Endothelial cell of umbilical vein (primary cell): ENCODE measurements at regions not wholly inside any gene's neighbourhood (a gene's known extent, or its start where the extent isn't known, plus 50 kb on each side); places are given as distances from the start of the nearest gene placed in this dataset.

Experiments
- BruUV-seq: library from RNA; stranded (reverse); fragments of 400-500 nt; replicated peaks from 2 replicates; lab custom pipeline; 2021; lab: Mats Ljungman, UMichigan
- CTCF ChIA-PET: fragments of 300-600, 350-600 bp; sonication (Branson Sonifier 250); formaldehyde crosslinking; loops from one replicate; lab custom pipeline; 2021; ENCODE audit warnings: antibody characterized with exemption, inconsistent platforms; lab: Charles Lee
- POLR2A ChIA-PET: fragments of 300-600, 350-600 bp; sonication (Branson Sonifier 250); formaldehyde crosslinking; loops from one replicate; lab custom pipeline; 2021; ENCODE audit warnings: antibody characterized with exemption, inconsistent platforms; lab: Charles Lee
- DNase-seq: peaks from one replicate; pipeline ENCODE4 v3.0.0-alpha.2; 2011; ENCODE audit warnings: low read depth, low spot score
- FAIRE-seq: peaks from 2 replicates; lab custom pipeline; 2011; peaks lifted over from hg19 to GRCh38; lab: Jason Lieb, UNC
- H2AFZ ChIP-seq: 2 replicates; pipeline ENCODE4 v1.6.0; 2012; ENCODE audit warnings: low read depth, low read length, control low read depth, inconsistent platforms
- H3K27ac ChIP-seq: 2 replicates; pipeline ENCODE4 v1.5.1; 2011; ENCODE audit warnings: low read depth, mild to moderate bottlenecking, control low read depth, low read length, moderate library complexity; ENCODE audit not compliant: insufficient read depth
- H3K27me3 ChIP-seq, 2 experiments: 2 replicates each; pipeline versions ENCODE4 v1.6.0 to v1.6.1; 2011; ENCODE audit warnings: low read length in 2 of 2, mixed read lengths in 1 of 2; ENCODE audit not compliant: control insufficient read depth in 2 of 2, insufficient read depth in 2 of 2
- H3K36me3 ChIP-seq, 2 experiments: 2 replicates in 1 of 2; 3 replicates in 1 of 2; pipeline ENCODE4 v1.5.1; 2011; ENCODE audit warnings: low read length in 2 of 2, mild to moderate bottlenecking in 1 of 2, moderate library complexity in 1 of 2; ENCODE audit not compliant: control insufficient read depth in 2 of 2, insufficient read depth in 2 of 2; ENCODE audit errors: extremely low read depth in 1 of 2
- H3K4me1 ChIP-seq: 3 replicates; pipeline ENCODE4 v1.5.1; 2011; ENCODE audit warnings: mild to moderate bottlenecking, low read length; ENCODE audit not compliant: control insufficient read depth, insufficient read depth; ENCODE audit errors: extremely low read depth
- H3K4me2 ChIP-seq: 2 replicates; pipeline ENCODE4 v1.6.1; 2011; ENCODE audit warnings: low read length, control low read depth, mixed read lengths; ENCODE audit not compliant: insufficient read depth
- H3K4me3 ChIP-seq, 3 experiments: fragments of 200-600 bp in 1 of 3; sonication (generic), shearing (Covaris generic) in 1 of 3; replicated peaks in 1 of 3; 2 replicates each; pipeline ENCODE4 v1.5.1; 2011 to 2016; ENCODE audit warnings: control low read depth in 3 of 3, low read length in 3 of 3, mild to moderate bottlenecking in 2 of 3, inconsistent platforms in 1 of 3, low read depth in 1 of 3, moderate library complexity in 1 of 3; ENCODE audit not compliant: insufficient read depth in 1 of 3
- H3K79me2 ChIP-seq: 2 replicates; pipeline ENCODE4 v1.6.0; 2012; ENCODE audit warnings: low read length, inconsistent platforms; ENCODE audit not compliant: control insufficient read depth, insufficient read depth
- H3K9ac ChIP-seq: replicated peaks from 2 replicates; pipeline ENCODE3; 2011; ENCODE audit warnings: low read length, control low read depth; ENCODE audit not compliant: insufficient read depth; ENCODE audit errors: extremely low read depth
- H3K9me1 ChIP-seq: replicated peaks from 3 replicates; pipeline ENCODE4 v1.6.0; 2011; ENCODE audit warnings: mild to moderate bottlenecking, low read length; ENCODE audit not compliant: control insufficient read depth, insufficient read depth; ENCODE audit errors: extremely low read depth
- H3K9me3 ChIP-seq: replicated peaks from 2 replicates; pipeline ENCODE4 v1.5.1; 2012; ENCODE audit warnings: low read length, inconsistent platforms; ENCODE audit not compliant: control insufficient read depth, insufficient read depth
- H4K20me1 ChIP-seq: replicated peaks from 2 replicates; pipeline ENCODE3; 2011; ENCODE audit warnings: mild to moderate bottlenecking, low read length; ENCODE audit not compliant: control insufficient read depth, insufficient read depth; ENCODE audit errors: extremely low read depth
- CTCF ChIP-seq, 2 donors: IDR thresholded peaks; 1 replicate in 1 of 2; 2 replicates in 1 of 2; pipeline ENCODE4 v1.5.1; 2011; ENCODE audit warnings: low read length in 2 of 2, mild to moderate bottlenecking in 2 of 2, moderate library complexity in 2 of 2, control low read depth in 1 of 2, inconsistent platforms in 1 of 2, low read depth in 1 of 2; ENCODE audit not compliant: insufficient read depth in 1 of 2; ENCODE audit errors: extremely low read depth in 1 of 2
- EZH2 ChIP-seq: IDR thresholded peaks from 2 replicates; pipeline ENCODE4 v1.6.1; 2012; ENCODE audit warnings: borderline replicate concordance, low read depth, mild to moderate bottlenecking, moderate library complexity, low read length, inconsistent platforms; ENCODE audit not compliant: severe bottlenecking
- FOS ChIP-seq: IDR thresholded peaks from 2 replicates; pipeline ENCODE4 v1.6.1; 2011; ENCODE audit warnings: mild to moderate bottlenecking, low read length, moderate library complexity, borderline replicate concordance; ENCODE audit not compliant: insufficient read depth
- GATA2 ChIP-seq: IDR thresholded peaks from 2 replicates; pipeline ENCODE4 v1.7.0; 2011; ENCODE audit warnings: low read depth, mild to moderate bottlenecking, moderate library complexity, mixed read lengths, low read length; ENCODE audit not compliant: insufficient read length, insufficient read depth
- JUN ChIP-seq: IDR thresholded peaks from 2 replicates; pipeline ENCODE4 v1.6.1; 2011; ENCODE audit warnings: borderline replicate concordance, low read depth; ENCODE audit not compliant: insufficient read length, insufficient read depth
- MAX ChIP-seq: IDR thresholded peaks from 2 replicates; pipeline ENCODE4 v1.6.1; 2011; ENCODE audit not compliant: insufficient read depth, insufficient read length
- MYC ChIP-seq: IDR thresholded peaks from one replicate; pipeline ENCODE4 v1.6.1; 2011; ENCODE audit warnings: mild to moderate bottlenecking, low read depth, low read length
- POLR2A ChIP-seq: IDR thresholded peaks from 2 replicates; pipeline ENCODE4 v1.6.1; 2012; ENCODE audit warnings: low read depth, mild to moderate bottlenecking, control low read depth, low read length
- POLR2AphosphoS5 ChIP-seq: IDR thresholded peaks from 2 replicates; pipeline ENCODE4 v1.6.1; 2012; ENCODE audit warnings: low read depth, mild to moderate bottlenecking, control low read depth, low read length, moderate library complexity; ENCODE audit not compliant: insufficient read depth
- dilution Hi-C: fragments of 300-500 bp; cut with MboI; formaldehyde crosslinking; loops from one replicate; pipeline ENCODE4 v1.15.0; 2019; ENCODE audit warnings: low sequenced_read_pairs; ENCODE audit not compliant: extremely low pct_ligation_motif_present
- intact Hi-C: fragments of 100-400 bp; cut with micrococcal nuclease; formaldehyde crosslinking; loops from one replicate; pipeline ENCODE4 v1.10.0; 2022

GRCh38 chr21:16568661-16569060, 838.9 kb downstream of the USP25 start:
- no peak overlapping the region for H3K27ac ChIP-seq
- CTCF ChIA-PET, result interaction anchor here (0.8 to 1.3 kb wide), 4 partner anchors 8 to 38 kb away, joined by 3 to 4 read pairs (median 4); no protein-coding TSS in a partner anchor
- DNase-seq (no peak), FAIRE-seq (no peak)
- H2AFZ ChIP-seq, result no peak overlapping the region
- no peaks in the 10 kb centered on the region for H3K79me2 ChIP-seq
- H3K36me3 ChIP-seq, result no peaks in the 10 kb centered on the region
- dilution Hi-C loops, result no loop called here
- no peaks in the 10 kb centered on the region for H3K9me1 ChIP-seq
- peaks cover 13% of the 10 kb centered on the region for H3K4me1 ChIP-seq
- POLR2A ChIA-PET, result no interaction called here
- H4K20me1 ChIP-seq, result no peaks in the 10 kb centered on the region
- no peak overlapping the region for H3K4me3 ChIP-seq
- no peak overlapping the region for H3K4me2 ChIP-seq
- TF ChIP-seq FOS (no peak), EZH2 (no peak), MAX (no peak), CTCF (IDR thresholded peaks at IDR 0.05; ENCODE audit: extremely low read depth in 1 of 2, insufficient read depth in 1 of 2, low read depth in 1 of 2, low read length in 2 of 2) (no peak), GATA2 (no peak), POLR2AphosphoS5 (no peak), MYC (no peak), POLR2A (no peak), JUN (no peak)
- H3K9ac ChIP-seq, result no peak overlapping the region
- no TSS peak for BruUV-seq
- H3K27me3 ChIP-seq, result no peaks in the 10 kb centered on the region
- intact Hi-C loops, result no loop called here
- H3K9me3 ChIP-seq, result no peaks in the 10 kb centered on the region
